ENCODE measurements at regions not wholly inside any gene's neighbourhood (a gene's known extent, or its start where the extent isn't known, plus 50 kb on each side); places are given as distances from the start of the nearest gene placed in this dataset.
A peak's percentile ranks its signal among the peaks of the same experiment; 100 is the strongest.

- TF ChIP-seq ATF6 (CRISPR knock-in tag; IDR thresholded peaks at IDR 0.05): no peak
- TF ChIP-seq MAX (CRISPR knock-in tag; IDR thresholded peaks at IDR 0.05): no peak
- TF ChIP-seq ZNF671 (CRISPR knock-in tag; IDR thresholded peaks at IDR 0.05): no peak
- no peak for TF ChIP-seq TCF7 (CRISPR knock-in tag; IDR thresholded peaks at IDR 0.05; ENCODE audit: low read depth)
These were observed 726.5 kb upstream of the RAB6C start (continued) for GRCh38 chr2:129252781-129253460.

- TF ChIP-seq ZNF671 (CRISPR knock-in tag; IDR thresholded peaks at IDR 0.05): no peak
- ChIA-PET CTCF (interaction anchor here (0.7 to 1.8 kb wide), 9 partner anchors 10 to 526 kb away, joined by 3 to 10 read pairs (median 4); no protein-coding TSS in a partner anchor), POLR2A (no interaction called here)
- Mint-ChIP-seq H3K9me3 (peaks cover 22% of the 10 kb centered on the region), H3K36me3 (peaks cover under 1% of the 10 kb centered on the region), H3K27ac (no peak overlapping the region), H3K27me3 (ENCODE audit: low read depth) (peaks cover 2% of the 10 kb centered on the region), H3K4me1 (peaks cover 4% of the 10 kb centered on the region), H3K4me3 (no peak overlapping the region)
- DNase-seq (ENCODE audit: low spot score) (peak; percentile 49), ATAC-seq (peak; percentile 96)
These were observed 726.0 kb upstream of the RAB6C start for GRCh38 chr2:129253461-129253812.

GRCh38 chr2:129254718-129255117, 724.7 kb upstream of the RAB6C start:
- CTCF ChIA-PET: interaction anchor here (1.1 to 1.8 kb wide), 3 partner anchors 8 to 518 kb away, joined by 3 to 6 read pairs (median 5); no protein-coding TSS in a partner anchor
- no peak overlapping the region for H3K4me3 Mint-ChIP-seq
- TF ChIP-seq PREB (CRISPR knock-in tag; IDR thresholded peaks at IDR 0.05; ENCODE audit: borderline replicate concordance) (no peak), HMGXB4 (CRISPR knock-in tag; IDR thresholded peaks at IDR 0.05) (no peak), PRDM15 (CRISPR knock-in tag; IDR thresholded peaks at IDR 0.05) (no peak), TP53 (CRISPR knock-in tag; IDR thresholded peaks at IDR 0.05) (no peak), ZNF317 (CRISPR knock-in tag; IDR thresholded peaks at IDR 0.05; ENCODE audit: borderline replicate concordance, low read depth) (no peak), ZNF219 (CRISPR knock-in tag; IDR thresholded peaks at IDR 0.05; ENCODE audit: borderline replicate concordance) (no peak), NFATC4 (CRISPR knock-in tag; IDR thresholded peaks at IDR 0.05) (no peak), SOX15 (CRISPR knock-in tag; IDR thresholded peaks at IDR 0.05) (no peak), ARID4B (CRISPR knock-in tag; IDR thresholded peaks at IDR 0.05; ENCODE audit: borderline replicate concordance) (no peak), ZBTB43 (CRISPR knock-in tag; IDR thresholded peaks at IDR 0.05) (no peak), USF2 (CRISPR knock-in tag; IDR thresholded peaks at IDR 0.05) (no peak), ZNF232 (CRISPR knock-in tag; IDR thresholded peaks at IDR 0.05) (no peak)

More at GRCh38 chr2:129254718-129255117, 724.7 kb upstream of the RAB6C start:
- Mint-ChIP-seq H3K36me3 (peaks cover 8% of the 10 kb centered on the region), H3K27me3 (ENCODE audit: low read depth) (peaks cover 2% of the 10 kb centered on the region), H3K4me1 (peaks cover 4% of the 10 kb centered on the region), H3K9me3 (peaks cover 32% of the 10 kb centered on the region), H3K27ac (no peak overlapping the region)
- POLR2A ChIA-PET: no interaction called here
- DNase-seq (ENCODE audit: low spot score) (no peak), ATAC-seq (no peak)
